Middle frontal gyrus (tissue), 1 donor: ENCODE measurements at regions not wholly inside any gene's neighbourhood (a gene's known extent, or its start where the extent isn't known, plus 50 kb on each side); places are given as distances from the start of the nearest gene placed in this dataset.
"Not testable (repeated sequence)": the region's sequence is repeated elsewhere in the genome, so short reads cannot be mapped to it uniquely, and the experiment has no call there.

Experiments
- DNase-seq: peaks from one replicate; pipeline ENCODE4 v3.0.0-alpha.2; 2015; ENCODE audit warnings: low spot score; ENCODE audit errors: extremely low spot score

DNA sequence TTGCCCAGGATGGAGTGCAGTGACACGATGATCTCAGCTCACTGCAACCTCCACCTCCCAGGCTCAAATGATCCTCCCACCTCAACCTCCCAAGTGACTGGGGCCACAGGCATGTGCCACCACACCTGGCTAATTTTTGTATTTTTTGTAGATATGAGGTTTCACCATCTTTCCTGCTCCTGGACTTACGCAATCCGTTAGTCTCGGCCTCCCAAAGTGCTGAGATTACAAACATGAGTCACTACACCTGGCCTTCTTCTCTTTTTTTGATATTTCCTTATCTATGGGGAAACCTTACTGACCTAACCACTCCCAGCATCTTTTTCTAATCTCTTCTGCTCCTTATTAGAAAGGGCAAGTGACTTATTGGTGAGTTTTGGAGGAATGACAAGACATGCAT is 121.7 kb upstream of the CHORDC1 start:
- DNase-seq, result no peak

DNA sequence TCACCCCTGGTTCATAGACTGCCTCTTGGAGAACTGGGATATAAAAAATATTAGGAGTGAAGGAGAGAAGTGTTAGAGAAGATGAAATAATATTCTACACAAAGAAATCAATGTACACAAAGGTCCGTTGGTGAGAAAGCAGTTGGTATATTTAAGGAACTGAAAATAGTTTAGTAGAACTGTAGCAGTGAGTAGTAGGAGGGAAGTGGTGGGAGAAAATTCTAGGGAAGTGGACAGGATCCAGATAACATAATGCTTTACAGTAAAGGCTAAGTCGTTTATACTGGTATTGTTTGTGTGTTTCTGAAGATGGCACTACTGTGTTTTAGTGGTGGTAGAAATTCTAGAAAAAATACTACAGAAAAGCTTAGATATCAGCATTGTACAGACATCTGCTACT is 120.8 kb upstream of the CHORDC1 start:
- DNase-seq, result no peak

DNA sequence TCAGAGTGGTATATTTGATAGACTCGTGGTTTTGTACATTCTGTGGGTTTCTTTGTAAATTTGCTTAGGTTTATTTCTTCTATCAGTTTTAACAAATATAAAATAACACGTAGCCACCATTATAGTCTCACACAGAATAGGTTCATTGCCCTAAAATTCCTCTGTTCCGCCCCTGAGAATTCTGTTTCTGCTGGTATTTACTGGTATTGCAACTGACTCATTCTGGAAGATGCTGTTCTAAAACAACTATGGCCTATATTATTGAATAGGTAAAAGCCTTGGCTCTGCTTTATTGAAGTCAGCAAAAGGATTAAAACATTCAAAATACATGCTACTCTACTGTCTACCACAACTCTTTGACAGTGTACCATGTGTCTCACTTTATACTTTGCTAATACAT is 119.1 kb upstream of the CHORDC1 start:
- no peak for DNase-seq

DNA sequence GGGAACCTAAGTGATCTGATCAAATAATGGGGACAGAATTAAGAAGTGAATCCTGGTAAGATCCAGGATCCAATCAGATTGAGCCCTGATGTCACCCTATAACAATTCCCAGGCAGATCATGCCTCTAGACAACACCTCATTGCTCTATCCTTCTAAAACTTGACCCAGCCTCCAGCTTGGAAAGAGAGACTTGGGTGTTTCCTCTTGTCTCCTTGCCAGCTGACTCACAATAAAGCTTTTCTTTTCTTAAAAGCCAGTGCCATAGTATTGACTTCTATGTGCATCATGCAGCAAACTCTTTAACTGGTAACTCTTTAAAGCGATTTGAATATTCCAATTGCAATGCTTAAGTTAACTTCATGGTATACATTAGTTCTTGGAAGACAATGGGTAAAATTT is 109.6 kb upstream of the CHORDC1 start:
- DNase-seq, result no peak

DNA sequence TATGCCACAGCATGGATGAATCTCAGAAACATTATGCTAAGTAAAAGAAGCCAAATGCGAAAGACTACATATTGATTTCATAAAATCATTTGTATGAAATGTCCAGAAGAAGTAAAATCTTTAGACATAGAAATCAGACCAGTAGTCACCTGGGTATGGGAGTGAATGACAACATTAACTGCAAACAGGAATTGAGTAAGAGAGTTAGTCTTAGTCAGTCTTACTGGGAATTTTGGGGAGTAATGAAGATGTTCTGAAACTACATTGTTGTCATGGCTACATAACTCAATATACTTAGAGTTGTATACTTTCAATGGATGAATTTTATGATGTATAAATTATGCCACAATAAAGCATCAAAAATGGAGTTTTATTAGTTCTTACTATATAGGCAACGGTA is 107.8 kb upstream of the CHORDC1 start:
- DNase-seq, result no peak

DNA sequence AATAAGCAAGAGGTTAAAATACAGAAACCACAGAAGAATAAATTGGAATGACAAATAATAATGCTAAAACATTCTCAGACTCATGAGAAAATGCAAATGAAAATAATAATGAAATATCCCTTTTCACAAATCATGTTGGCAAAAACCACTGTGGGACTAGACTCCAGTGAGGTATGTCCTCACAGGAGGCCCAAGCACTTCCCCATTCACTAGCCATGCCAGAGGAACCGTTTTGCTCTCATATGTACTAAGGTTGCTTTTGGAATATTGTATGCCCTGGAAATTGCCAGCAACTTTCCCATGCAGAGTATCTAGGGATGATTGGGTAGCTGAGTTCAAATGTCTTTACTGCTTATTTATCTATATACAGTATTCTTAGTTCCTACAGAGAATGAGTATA is 106.2 kb upstream of the CHORDC1 start:
- DNase-seq, result no peak

DNA sequence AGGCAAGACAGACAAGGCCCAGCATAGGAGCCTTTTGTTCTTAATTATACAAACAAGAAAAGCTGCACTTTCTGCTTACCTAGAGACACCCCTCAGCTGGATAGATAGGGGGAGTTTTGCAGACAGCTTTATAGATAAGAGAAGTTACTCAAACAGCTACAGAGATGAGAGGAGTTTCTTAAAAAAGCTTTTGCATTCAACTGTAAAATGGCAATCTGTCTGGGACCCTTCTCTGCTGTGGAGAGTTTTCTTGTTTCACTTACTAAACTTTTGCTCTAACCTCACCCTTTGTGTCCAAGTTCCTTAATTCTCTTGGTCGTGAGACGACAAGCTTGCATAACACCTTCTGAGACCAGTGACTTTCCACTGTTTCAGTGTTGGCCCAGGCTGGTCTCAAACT is 103.8 kb upstream of the CHORDC1 start:
- DNase-seq, result no peak

DNA sequence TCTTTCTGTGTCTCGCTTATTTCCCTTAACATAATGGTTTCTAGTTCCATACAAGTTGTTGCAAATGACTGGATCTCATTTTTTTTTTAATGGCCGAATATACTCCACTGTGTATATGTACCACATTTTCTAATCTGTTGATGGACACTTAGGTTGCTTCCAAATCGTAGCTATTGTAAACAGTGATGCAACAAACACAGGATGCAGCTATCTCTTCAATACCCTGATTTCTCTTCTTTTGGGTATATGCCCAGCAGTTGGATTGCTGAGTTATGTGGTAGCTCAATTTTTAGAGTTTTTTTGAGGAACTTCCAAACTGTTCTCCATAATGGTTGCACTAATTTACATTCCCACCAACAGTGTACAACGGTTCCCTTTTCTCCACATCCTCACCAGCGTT is 100.4 kb upstream of the CHORDC1 start:
- DNase-seq, result no peak

DNA sequence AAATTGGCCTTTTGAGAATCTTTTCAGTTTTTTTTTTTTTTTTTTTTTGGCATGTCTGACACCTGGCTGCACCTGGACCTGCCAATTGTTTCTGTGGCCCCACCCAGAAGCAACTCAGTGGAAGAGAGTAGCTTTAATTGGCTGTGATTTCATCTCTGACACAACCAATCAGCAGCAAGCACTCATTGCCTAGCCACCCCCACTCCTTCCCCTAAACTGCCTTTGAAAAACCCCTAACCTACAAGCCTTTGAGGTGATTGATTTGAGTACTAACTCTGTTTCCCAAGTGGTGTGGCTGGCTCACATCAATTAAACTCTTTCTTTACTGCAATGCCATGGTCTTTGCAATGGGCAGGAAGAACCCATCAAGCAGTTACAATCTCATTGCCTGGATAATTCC is 98.2 kb upstream of the CHORDC1 start:
- no peak for DNase-seq

DNA sequence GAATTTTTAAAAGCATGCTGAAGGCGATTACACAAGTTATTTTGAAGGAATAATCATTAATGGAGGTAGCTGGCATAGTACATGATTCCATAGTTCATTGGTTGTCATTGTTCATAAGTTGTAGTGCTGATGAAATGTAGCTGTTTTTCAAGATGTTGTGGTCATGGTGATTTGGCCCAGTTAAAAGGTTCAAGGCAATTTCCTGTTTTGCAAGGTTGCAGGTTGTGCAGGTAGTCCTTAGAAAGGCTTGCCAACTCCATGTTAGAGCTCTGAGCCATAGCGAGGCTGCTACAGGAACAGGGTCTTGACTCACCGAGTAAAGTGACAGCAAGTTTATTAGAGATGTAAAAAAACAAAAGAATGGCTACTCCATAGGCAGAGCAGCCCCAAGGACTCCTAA is 95.8 kb upstream of the CHORDC1 start:
- no peak for DNase-seq

DNA sequence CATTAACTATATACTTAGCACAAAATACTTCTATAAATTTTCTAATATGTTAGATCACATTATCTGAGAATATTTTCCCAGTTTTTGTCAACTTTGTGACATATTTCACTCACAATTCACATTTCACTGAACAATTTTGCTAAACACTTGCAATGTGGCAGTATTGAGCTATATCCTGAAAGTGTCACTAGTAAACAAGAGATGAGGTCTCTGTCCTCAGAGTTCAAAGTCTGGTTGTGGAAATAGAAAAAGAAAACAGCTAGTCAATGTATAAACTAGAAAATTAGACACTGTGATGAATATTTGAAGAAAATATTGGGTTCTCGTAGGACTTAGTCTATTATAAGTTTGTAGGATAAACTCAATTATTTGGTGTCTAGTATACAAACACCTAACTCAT is 87.4 kb upstream of the CHORDC1 start:
- DNase-seq, result no peak

DNA sequence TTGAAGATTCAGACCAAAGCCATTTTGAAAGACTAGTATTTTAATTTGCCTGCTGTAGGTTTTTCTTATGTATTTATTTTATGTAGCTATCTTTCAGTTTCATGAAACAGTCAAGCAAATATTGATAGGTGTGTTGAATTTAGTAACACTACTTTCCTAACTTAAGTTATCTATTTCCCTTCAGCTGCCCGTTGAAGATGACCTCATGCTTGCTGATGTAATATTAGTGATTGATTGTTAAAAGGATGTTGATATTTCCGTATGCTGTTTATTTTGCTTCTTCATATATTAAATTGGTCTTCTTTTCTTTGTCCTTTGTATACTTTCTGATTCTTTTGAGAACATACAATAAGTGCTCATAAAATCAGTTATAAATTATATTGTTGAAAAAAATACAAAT is 86.8 kb upstream of the CHORDC1 start:
- no peak for DNase-seq

DNA sequence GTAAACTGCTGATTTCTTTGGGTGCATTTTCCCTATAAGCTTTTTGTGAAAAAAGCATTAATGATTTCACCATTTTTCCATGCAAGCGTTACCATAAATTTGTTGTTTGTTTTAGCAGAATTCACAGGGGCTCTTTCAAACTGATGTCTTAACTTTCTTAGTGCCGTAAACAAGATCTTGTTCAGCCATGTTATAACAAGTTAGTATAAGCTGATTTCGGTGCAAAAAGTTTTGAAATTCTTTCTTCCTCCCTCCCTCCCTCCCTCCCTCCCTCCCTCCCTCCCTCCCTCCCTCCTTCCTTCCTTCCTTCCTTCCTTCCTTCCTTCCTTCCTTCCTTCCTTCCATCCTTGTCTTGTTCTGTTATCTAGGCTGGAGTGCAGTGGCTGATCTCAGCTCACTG is 71.7 kb upstream of the CHORDC1 start:
- DNase-seq, result no peak

DNA sequence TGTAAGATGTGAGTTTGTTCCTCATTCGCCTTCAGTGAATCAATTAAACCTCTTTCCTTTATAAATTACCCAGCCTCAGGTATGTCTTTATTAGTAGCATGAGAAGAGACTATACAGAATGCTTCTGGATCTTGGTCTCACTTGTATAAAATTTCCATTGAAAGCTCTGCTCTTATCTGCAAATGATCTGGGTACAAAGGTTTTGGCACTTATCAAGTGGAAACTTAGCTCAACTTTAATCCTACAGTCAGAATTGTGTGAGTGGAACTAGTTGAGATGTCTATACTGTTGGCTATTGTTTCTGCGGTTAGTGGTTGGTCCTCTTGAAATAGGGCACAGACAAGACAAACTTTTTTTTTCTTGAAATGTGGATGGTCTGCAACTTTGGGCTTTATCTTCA is 71.2 kb upstream of the CHORDC1 start:
- DNase-seq, result no peak

DNA sequence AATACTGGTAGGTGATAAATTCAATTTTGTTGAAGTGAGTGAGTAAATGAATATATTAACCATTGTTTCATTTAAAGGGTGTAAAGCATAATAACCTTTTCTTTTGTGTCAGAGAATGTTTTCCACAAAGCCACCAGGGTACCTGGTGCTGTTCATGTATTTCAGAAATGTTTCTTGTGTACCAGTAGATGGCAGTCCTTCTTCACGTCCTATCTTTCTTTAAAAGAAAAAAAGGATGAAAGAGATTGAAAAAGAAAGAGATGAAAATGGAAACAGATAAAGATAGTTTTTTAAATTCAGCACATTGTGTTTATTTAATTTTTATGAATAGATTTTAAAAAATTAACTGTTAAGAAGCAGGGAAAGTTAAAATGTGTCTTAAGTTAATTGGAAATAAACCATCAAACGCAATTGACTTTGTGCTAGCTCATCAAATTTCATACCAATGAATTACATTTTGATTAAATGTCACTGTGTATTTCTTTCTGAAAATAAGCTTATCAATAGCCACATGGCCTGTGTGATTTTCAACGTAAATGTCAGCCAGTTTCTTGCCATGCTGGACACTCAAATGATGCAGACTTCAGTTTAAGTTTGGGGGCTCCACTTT is 65.5 kb upstream of the CHORDC1 start:
- no peak for DNase-seq

DNA sequence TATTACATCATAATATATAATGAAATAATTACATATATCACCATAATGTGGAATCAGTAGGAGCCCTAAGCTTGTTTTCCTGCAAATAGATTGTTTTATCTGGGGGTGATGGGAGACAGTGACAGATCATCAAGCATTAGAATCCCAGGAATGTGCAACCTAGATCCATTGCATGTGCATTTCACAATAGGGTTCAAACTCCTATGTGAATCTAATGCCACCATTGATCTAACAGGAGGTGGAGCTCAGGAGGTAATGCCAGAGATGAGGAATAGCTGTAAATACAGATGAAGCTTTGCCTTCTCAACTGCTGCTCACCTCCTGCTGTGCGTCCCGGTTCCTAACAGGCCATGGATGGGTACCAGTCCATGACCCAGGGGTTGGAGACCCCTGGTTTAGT is 63.8 kb upstream of the CHORDC1 start:
- DNase-seq, result no peak

DNA sequence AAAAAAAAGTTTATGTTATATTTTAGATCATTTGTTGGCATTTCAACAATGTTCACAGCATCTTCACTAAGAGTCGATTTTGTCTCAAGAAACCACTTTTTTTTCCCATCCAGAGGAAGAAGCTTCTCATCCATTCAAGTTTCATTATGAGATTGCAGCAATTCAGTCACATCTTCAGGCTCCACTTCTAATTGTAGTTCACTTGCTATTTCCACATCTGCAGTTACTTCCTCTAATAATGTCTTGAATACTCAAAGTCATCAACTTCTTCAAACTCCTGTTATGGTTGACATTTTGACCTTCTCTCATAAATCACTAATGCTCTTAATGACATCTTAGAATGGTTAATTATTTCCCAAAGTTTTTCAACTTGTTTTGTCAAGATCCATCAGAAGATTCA is 61.3 kb upstream of the CHORDC1 start:
- DNase-seq, result no peak

DNA sequence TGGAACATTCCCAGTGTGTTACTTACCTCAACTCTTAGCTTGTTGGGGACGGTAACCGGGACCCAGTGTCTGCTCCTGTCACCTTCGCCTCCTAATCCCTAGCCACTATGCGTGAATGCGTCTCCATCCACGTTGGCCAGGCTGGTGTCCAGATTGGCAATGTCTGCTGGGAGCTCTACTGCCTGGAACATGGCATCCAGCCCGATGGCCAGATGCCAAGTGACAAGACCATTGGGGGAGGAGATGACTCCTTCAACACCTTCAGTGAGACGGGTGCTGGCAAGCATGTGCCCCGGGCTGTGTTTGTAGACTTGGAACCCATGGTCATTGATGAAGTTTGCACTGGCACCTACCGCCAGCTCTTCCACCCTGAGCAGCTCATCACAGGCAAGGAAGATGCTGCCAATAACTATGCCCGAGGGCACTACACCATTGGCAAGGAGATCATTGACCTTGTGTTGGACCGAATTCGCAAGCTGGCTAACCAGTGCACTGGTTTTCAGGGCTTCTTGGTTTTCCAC is 59.8 kb upstream of the CHORDC1 start:
- not testable (repeated sequence) for DNase-seq

DNA sequence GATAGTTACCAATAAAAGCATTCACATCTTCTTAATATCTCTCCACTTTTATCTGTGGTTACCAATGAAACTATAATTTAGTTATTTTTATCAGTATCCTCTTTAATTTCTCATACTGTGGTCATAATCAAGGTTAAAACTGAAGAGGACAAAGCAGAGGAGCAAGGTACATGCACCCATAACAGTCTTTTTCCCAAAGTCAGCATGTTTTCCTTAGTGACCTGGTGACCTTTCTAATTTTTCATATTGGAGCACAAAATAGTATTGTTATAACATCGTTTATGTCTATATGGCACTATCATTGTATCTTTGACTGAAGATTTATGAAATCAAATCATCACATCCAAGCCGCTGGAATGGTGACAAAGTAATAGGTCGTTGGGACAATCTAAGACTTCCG is 51.5 kb upstream of the CHORDC1 start:
- no peak for DNase-seq
